ENCODE measurements at regions not wholly inside any gene's neighbourhood (a gene's known extent, or its start where the extent isn't known, plus 50 kb on each side); places are given as distances from the start of the nearest gene placed in this dataset.

DNA sequence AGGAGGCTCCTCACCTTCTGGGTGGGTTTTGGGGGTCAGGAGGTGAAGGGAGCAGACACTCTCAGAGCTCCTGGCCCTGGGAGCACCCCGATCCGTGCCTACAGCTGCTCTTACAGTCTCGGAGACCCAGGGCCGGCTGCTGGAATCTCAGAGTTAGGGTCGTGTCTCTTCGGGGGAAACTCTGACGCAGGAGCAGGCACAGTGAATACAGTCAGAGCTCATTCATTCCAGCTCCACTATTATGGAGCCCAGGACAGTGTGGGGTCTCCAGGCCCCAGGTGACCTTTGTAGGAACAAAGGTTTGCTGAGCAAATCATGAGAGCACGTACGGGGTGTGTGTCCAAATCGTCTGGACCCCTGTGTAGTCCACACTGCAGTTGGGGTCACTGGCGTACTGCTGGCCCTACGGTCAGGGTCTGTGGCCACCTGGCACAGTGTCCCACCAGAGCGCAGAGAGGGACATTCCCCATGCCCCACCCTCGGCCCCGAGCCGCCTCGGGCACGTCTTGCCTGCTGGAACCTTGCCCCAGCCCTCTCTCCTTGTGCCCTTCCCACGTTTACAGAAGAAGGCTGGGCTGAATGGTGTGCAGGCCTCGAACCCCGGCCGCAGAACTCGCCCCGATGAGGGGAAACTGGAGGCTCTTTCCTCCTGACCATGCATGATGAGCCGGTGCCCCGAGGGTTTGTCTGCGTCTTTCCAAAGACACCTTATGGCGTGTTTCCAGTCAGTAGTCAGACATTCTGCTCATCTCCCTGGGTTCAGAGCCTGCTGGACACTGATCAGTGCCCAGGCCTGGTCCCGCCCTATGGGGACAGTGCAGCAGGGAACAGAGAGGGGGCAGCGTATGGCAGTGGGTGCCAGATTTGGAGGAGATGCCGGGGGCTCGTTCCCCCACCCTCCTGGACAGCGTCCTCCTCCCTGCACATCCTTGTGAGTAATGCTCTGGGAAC is 1166.6 kb downstream of the BRD1 start:
- H3K9me3 ChIP-seq (ENCODE audit: control insufficient read depth in 2 of 2, low read length in 2 of 2): no peaks in the 10 kb centered on the region
- H3K4me3 ChIP-seq (ENCODE audit: low read length in 2 of 2): no peak overlapping the region
- H3K36me3 ChIP-seq (ENCODE audit: control insufficient read depth in 2 of 2, insufficient read depth in 2 of 2, low read length in 2 of 2): no peaks in the 10 kb centered on the region
- no peaks in the 10 kb centered on the region for H3K4me1 ChIP-seq (ENCODE audit: control insufficient read depth in 2 of 2, insufficient read depth in 2 of 2, low read length in 2 of 2)
- no peak overlapping the region for H3K27ac ChIP-seq (ENCODE audit: low read depth in 2 of 2, low read length in 2 of 2)
- H3K27me3 ChIP-seq (ENCODE audit: control insufficient read depth in 2 of 2, insufficient read depth in 2 of 2, low read length in 2 of 2): no peaks in the 10 kb centered on the region
- no peak overlapping the region for H3K9ac ChIP-seq (ENCODE audit: low read depth in 1 of 2, low read length in 2 of 2)

DNA sequence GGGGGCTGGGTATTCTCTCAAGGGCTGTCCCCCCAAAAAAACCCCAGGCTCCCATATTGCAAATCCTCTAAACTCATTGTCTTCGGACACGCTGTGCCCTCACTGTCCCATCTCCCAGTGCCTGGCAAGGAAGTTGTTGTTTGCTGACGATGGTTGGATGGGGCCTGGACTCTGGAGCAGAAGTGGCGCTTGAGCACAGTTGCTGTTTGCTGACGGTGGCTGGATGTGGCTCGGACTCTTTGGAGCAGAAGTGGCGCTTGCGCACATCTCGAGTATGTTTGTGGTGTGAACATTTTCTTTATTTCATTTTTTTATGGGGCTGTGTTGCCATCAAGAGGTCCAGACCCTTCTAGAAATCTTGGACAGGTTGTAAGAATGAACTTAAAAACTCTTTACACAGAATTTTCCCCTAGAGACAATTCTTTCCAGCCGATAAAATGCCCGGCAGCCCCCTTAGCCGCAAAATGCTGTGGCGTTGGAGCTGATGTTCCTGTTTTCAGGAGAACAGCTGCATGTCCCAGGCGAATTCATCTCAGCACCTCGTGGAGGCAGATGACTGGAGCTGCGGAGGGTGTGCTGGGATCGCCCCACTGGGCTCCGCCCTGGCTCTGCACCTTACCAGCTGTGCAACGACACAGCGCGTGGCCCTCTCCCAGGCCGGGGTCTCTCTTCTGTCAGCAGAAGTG is 1167.4 kb downstream of the BRD1 start:
- Histone ChIP-seq H3K4me1 (ENCODE audit: control insufficient read depth in 2 of 2, insufficient read depth in 2 of 2, low read length in 2 of 2) (no peaks in the 10 kb centered on the region), H3K27me3 (ENCODE audit: control insufficient read depth in 2 of 2, insufficient read depth in 2 of 2, low read length in 2 of 2) (no peaks in the 10 kb centered on the region), H3K4me3 (ENCODE audit: low read length in 2 of 2) (no peak overlapping the region), H3K27ac (ENCODE audit: low read depth in 2 of 2, low read length in 2 of 2) (no peak overlapping the region), H3K9ac (ENCODE audit: low read depth in 1 of 2, low read length in 2 of 2) (no peak overlapping the region), H3K36me3 (ENCODE audit: control insufficient read depth in 2 of 2, insufficient read depth in 2 of 2, low read length in 2 of 2) (no peaks in the 10 kb centered on the region), H3K9me3 (ENCODE audit: control insufficient read depth in 2 of 2, low read length in 2 of 2) (no peaks in the 10 kb centered on the region)

DNA sequence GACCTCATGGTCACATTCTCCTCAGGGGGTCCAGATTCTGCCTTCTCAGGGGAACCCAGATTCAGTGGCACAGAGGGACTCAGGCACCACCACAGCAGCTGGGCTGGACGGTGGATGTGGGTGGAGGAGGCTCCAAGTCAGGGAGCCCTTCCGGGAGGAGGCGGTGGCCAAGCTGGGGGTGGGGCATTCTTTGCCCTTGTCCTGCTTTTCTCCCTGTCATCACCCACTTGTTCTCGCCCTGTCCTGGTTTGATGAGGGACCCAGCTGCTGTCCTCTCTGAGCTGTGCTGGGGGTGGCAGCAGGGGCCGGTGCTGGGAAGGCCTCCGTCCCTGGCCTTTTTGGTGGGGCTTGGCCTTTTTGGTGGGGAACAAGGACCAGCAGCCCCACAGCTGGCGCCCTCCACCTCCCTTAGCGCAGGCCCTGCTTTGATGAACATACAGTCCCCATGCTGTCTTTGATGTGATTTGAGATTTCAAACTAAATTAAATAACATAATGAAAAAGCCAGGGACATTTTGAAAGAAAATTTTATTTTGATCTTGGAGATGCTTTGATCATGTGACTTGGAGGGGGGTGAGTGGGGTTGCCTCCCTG is 1168.2 kb downstream of the BRD1 start:
- no peaks in the 10 kb centered on the region for H3K36me3 ChIP-seq (ENCODE audit: control insufficient read depth in 2 of 2, insufficient read depth in 2 of 2, low read length in 2 of 2)
- H3K27ac ChIP-seq (ENCODE audit: low read depth in 2 of 2, low read length in 2 of 2): no peak overlapping the region
- H3K4me3 ChIP-seq (ENCODE audit: low read length in 2 of 2): no peak overlapping the region
- no peaks in the 10 kb centered on the region for H3K27me3 ChIP-seq (ENCODE audit: control insufficient read depth in 2 of 2, insufficient read depth in 2 of 2, low read length in 2 of 2)
- H3K9me3 ChIP-seq (ENCODE audit: control insufficient read depth in 2 of 2, low read length in 2 of 2): no peaks in the 10 kb centered on the region
- H3K9ac ChIP-seq (ENCODE audit: low read depth in 1 of 2, low read length in 2 of 2): no peak overlapping the region
- no peaks in the 10 kb centered on the region for H3K4me1 ChIP-seq (ENCODE audit: control insufficient read depth in 2 of 2, insufficient read depth in 2 of 2, low read length in 2 of 2)

GRCh38 chr22:48658871-48659270 is 1168.8 kb downstream of the BRD1 start:
- H3K9me3 ChIP-seq (ENCODE audit: control insufficient read depth in 2 of 2, low read length in 2 of 2): no peaks in the 10 kb centered on the region
- no peaks in the 10 kb centered on the region for H3K4me1 ChIP-seq (ENCODE audit: control insufficient read depth in 2 of 2, insufficient read depth in 2 of 2, low read length in 2 of 2)
- H3K9ac ChIP-seq (ENCODE audit: low read depth in 1 of 2, low read length in 2 of 2): no peak overlapping the region
- no peak overlapping the region for H3K4me3 ChIP-seq (ENCODE audit: low read length in 2 of 2)
- no peak overlapping the region for H3K27ac ChIP-seq (ENCODE audit: low read depth in 2 of 2, low read length in 2 of 2)
- H3K27me3 ChIP-seq (ENCODE audit: control insufficient read depth in 2 of 2, insufficient read depth in 2 of 2, low read length in 2 of 2): no peaks in the 10 kb centered on the region
- no peaks in the 10 kb centered on the region for H3K36me3 ChIP-seq (ENCODE audit: control insufficient read depth in 2 of 2, insufficient read depth in 2 of 2, low read length in 2 of 2)

DNA sequence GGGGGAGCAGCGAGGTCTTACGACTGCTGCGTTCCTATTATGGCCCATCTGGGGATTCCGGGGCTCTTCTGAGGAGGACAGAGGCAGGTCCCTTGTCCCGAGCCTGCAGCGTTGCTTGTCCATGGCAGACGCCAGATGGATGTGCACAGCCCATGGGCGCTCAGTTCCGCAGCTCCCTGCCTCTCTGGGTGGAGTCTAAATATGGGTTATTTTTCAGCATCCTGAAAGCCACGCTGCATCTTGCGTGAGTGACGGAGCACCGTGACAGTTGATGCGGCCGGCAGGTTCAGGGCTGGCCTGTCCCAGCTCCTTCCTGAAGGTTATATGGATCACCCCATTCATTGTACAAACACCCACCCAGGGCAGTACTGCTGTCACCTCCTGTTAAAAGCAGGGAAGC is 1169.4 kb downstream of the BRD1 start:
- H3K9me3 ChIP-seq (ENCODE audit: control insufficient read depth in 2 of 2, low read length in 2 of 2): no peaks in the 10 kb centered on the region
- H3K9ac ChIP-seq (ENCODE audit: low read depth in 1 of 2, low read length in 2 of 2): no peak overlapping the region
- H3K4me1 ChIP-seq (ENCODE audit: control insufficient read depth in 2 of 2, insufficient read depth in 2 of 2, low read length in 2 of 2): no peaks in the 10 kb centered on the region
- no peaks in the 10 kb centered on the region for H3K36me3 ChIP-seq (ENCODE audit: control insufficient read depth in 2 of 2, insufficient read depth in 2 of 2, low read length in 2 of 2)
- no peaks in the 10 kb centered on the region for H3K27me3 ChIP-seq (ENCODE audit: control insufficient read depth in 2 of 2, insufficient read depth in 2 of 2, low read length in 2 of 2)
- no peak overlapping the region for H3K4me3 ChIP-seq (ENCODE audit: low read length in 2 of 2)
- no peak overlapping the region for H3K27ac ChIP-seq (ENCODE audit: low read depth in 2 of 2, low read length in 2 of 2)

DNA sequence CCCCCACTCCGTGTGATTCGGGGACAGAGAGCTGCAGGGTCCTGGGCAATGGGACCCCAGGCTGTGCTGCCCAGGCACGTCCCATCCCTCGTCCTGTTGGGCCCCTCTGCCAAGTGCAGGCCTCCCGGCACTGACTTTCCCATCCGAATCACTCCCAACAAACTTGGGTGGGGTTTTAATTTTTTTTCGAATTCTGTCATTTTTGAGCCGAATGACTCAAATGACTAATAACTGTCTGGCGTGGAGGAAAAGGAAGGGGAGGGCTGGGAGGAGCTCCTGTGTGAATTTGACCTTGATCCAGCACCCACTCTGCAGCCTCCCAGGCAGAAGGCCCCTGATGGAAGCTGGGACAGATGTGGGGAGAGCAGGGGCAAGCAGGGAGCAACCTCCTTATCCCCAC is 1173.2 kb downstream of the BRD1 start:
- H3K27me3 ChIP-seq (ENCODE audit: control insufficient read depth in 2 of 2, insufficient read depth in 2 of 2, low read length in 2 of 2): no peaks in the 10 kb centered on the region
- no peak overlapping the region for H3K27ac ChIP-seq (ENCODE audit: low read depth in 2 of 2, low read length in 2 of 2)
- H3K36me3 ChIP-seq (ENCODE audit: control insufficient read depth in 2 of 2, insufficient read depth in 2 of 2, low read length in 2 of 2): no peaks in the 10 kb centered on the region
- no peaks in the 10 kb centered on the region for H3K4me1 ChIP-seq (ENCODE audit: control insufficient read depth in 2 of 2, insufficient read depth in 2 of 2, low read length in 2 of 2)
- H3K4me3 ChIP-seq (ENCODE audit: low read length in 2 of 2): no peak overlapping the region
- H3K9ac ChIP-seq (ENCODE audit: low read depth in 1 of 2, low read length in 2 of 2): no peak overlapping the region
- no peaks in the 10 kb centered on the region for H3K9me3 ChIP-seq (ENCODE audit: control insufficient read depth in 2 of 2, low read length in 2 of 2)

DNA sequence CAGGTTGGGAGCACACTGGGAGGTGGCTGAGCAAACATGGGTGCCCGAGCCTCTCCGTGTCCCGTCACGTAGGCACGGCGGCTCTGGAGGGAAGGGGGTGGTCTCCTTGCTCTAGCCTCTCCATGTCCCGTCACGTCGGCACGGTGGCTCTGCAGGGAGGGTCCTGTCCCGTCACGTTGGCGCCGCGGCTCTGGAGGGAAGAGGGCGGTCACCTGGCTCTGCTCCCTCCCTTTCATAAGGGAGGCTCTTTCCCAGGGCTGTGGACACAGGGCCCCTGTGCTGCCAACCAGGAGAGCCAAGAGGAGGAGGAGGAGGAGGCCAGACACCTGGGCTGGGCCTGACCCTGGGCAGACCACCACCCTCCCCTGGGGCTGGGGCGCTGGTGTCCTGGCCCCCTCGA is 1173.7 kb downstream of the BRD1 start:
- Histone ChIP-seq H3K27me3 (ENCODE audit: control insufficient read depth in 2 of 2, insufficient read depth in 2 of 2, low read length in 2 of 2) (no peaks in the 10 kb centered on the region), H3K27ac (ENCODE audit: low read depth in 2 of 2, low read length in 2 of 2) (no peak overlapping the region), H3K9ac (ENCODE audit: low read depth in 1 of 2, low read length in 2 of 2) (no peak overlapping the region), H3K4me3 (ENCODE audit: low read length in 2 of 2) (no peak overlapping the region), H3K9me3 (ENCODE audit: control insufficient read depth in 2 of 2, low read length in 2 of 2) (no peaks in the 10 kb centered on the region), H3K36me3 (ENCODE audit: control insufficient read depth in 2 of 2, insufficient read depth in 2 of 2, low read length in 2 of 2) (no peaks in the 10 kb centered on the region), H3K4me1 (ENCODE audit: control insufficient read depth in 2 of 2, insufficient read depth in 2 of 2, low read length in 2 of 2) (no peaks in the 10 kb centered on the region)

- H3K9ac ChIP-seq (ENCODE audit: low read depth in 1 of 2, low read length in 2 of 2): no peak overlapping the region
These were observed 1174.4 kb downstream of the BRD1 start for GRCh38 chr22:48653306-48653705.

DNA sequence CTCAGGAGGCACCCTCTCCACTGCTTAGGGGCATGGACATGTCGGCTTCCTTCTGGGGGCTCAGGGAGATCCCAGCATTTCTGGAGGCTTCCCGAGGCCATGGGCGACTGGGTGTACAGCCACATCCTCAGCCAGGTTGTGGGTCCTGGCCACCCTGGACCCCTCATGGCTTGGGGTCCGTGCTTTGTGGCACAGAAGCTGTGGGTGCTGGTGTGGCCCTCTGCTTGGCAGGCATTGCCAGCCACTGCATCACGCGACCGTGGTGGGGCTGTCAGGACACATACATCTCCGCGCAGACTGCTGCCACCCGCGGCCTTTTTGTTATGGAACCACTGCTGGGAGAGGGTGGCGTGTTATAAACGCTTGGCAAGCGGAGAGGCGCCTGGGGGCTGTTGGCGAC is 1174.9 kb downstream of the BRD1 start:
- no peaks in the 10 kb centered on the region for H3K27me3 ChIP-seq (ENCODE audit: control insufficient read depth in 2 of 2, insufficient read depth in 2 of 2, low read length in 2 of 2)
- no peaks in the 10 kb centered on the region for H3K36me3 ChIP-seq (ENCODE audit: control insufficient read depth in 2 of 2, insufficient read depth in 2 of 2, low read length in 2 of 2)
- no peak overlapping the region for H3K4me3 ChIP-seq (ENCODE audit: low read length in 2 of 2)
- H3K9me3 ChIP-seq (ENCODE audit: control insufficient read depth in 2 of 2, low read length in 2 of 2): no peaks in the 10 kb centered on the region
- H3K4me1 ChIP-seq (ENCODE audit: control insufficient read depth in 2 of 2, insufficient read depth in 2 of 2, low read length in 2 of 2): no peaks in the 10 kb centered on the region
- H3K27ac ChIP-seq (ENCODE audit: low read depth in 2 of 2, low read length in 2 of 2): no peak overlapping the region
- no peak overlapping the region for H3K9ac ChIP-seq (ENCODE audit: low read depth in 1 of 2, low read length in 2 of 2)

More at GRCh38 chr22:48653306-48653705, 1174.4 kb downstream of the BRD1 start:
- no peak overlapping the region for H3K27ac ChIP-seq (ENCODE audit: low read depth in 2 of 2, low read length in 2 of 2)
- H3K4me3 ChIP-seq (ENCODE audit: low read length in 2 of 2): no peak overlapping the region
- H3K36me3 ChIP-seq (ENCODE audit: control insufficient read depth in 2 of 2, insufficient read depth in 2 of 2, low read length in 2 of 2): no peaks in the 10 kb centered on the region
- no peaks in the 10 kb centered on the region for H3K27me3 ChIP-seq (ENCODE audit: control insufficient read depth in 2 of 2, insufficient read depth in 2 of 2, low read length in 2 of 2)
- no peaks in the 10 kb centered on the region for H3K4me1 ChIP-seq (ENCODE audit: control insufficient read depth in 2 of 2, insufficient read depth in 2 of 2, low read length in 2 of 2)
- H3K9me3 ChIP-seq (ENCODE audit: control insufficient read depth in 2 of 2, low read length in 2 of 2): no peaks in the 10 kb centered on the region

DNA sequence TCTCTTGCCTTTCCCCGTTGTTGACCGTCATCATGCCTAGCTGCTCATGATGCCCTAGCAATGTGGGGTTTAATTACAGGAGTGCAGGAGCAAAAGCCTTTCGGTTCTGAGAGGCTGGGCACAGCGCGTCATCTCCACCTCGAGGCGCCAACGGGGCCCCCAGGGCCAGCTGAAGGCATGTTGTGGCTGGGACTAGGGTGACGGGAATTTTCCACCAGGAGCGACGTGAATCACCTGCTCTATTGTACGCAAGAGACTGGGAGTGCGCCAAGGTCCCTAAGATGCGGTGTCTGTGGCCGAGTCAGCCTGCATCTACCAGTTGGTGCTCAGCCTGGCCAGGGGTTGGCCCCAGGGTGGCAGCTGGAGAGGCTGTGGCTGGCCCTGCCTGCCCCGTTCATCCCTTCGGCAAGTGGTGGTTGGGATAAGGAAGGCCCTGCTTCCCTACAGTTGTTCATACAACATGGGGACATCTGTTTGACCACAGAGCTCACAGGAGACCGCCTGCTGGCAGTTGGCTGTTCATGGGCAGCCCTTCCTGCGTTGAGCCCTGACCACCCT is 1175.6 kb downstream of the BRD1 start:
- H3K27me3 ChIP-seq (ENCODE audit: control insufficient read depth in 2 of 2, insufficient read depth in 2 of 2, low read length in 2 of 2): no peaks in the 10 kb centered on the region
- no peaks in the 10 kb centered on the region for H3K4me1 ChIP-seq (ENCODE audit: control insufficient read depth in 2 of 2, insufficient read depth in 2 of 2, low read length in 2 of 2)
- no peak overlapping the region for H3K27ac ChIP-seq (ENCODE audit: low read depth in 2 of 2, low read length in 2 of 2)
- H3K4me3 ChIP-seq (ENCODE audit: low read length in 2 of 2): no peak overlapping the region
- no peaks in the 10 kb centered on the region for H3K9me3 ChIP-seq (ENCODE audit: control insufficient read depth in 2 of 2, low read length in 2 of 2)
- no peak overlapping the region for H3K9ac ChIP-seq (ENCODE audit: low read depth in 1 of 2, low read length in 2 of 2)
- H3K36me3 ChIP-seq (ENCODE audit: control insufficient read depth in 2 of 2, insufficient read depth in 2 of 2, low read length in 2 of 2): no peaks in the 10 kb centered on the region
